Parathyroid adenoma (tissue), 2 donors: ENCODE measurements at regions not wholly inside any gene's neighbourhood (a gene's known extent, or its start where the extent isn't known, plus 50 kb on each side); places are given as distances from the start of the nearest gene placed in this dataset.
A peak's percentile ranks its signal among the peaks of the same experiment; 100 is the strongest.

ENCODE experiments used
- H2AFZ ChIP-seq: fragments of 300-600 bp; sonication (generic); one replicate; pipeline ENCODE4 v1.7.0; 2017; ENCODE audit warnings: antibody characterized with exemption, mild to moderate bottlenecking
- H3K27ac ChIP-seq: fragments of 300-600 bp; sonication (generic); one replicate; pipeline ENCODE4 v1.7.0; 2017
- H3K27me3 ChIP-seq: fragments of 300-600 bp; sonication (generic); one replicate; pipeline ENCODE4 v1.7.0; 2017; ENCODE audit warnings: low read length; ENCODE audit not compliant: control insufficient read depth, insufficient read depth
- H3K36me3 ChIP-seq: fragments of 300-600 bp; sonication (generic); one replicate; pipeline ENCODE4 v1.7.0; 2017; ENCODE audit warnings: low read length; ENCODE audit not compliant: control insufficient read depth, insufficient read depth
- H3K4me1 ChIP-seq: fragments of 300-600 bp; sonication (generic); one replicate; pipeline ENCODE4 v1.7.0; 2017; ENCODE audit warnings: control low read depth
- H3K4me2 ChIP-seq: fragments of 300-600 bp; sonication (generic); one replicate; pipeline ENCODE4 v1.7.0; 2017; ENCODE audit warnings: low read length
- H3K4me3 ChIP-seq: fragments of 300-600 bp; sonication (generic); one replicate; pipeline ENCODE4 v1.7.0; 2017; ENCODE audit warnings: low read depth, low read length
- H3K79me2 ChIP-seq: fragments of 300-600 bp; sonication (generic); one replicate; pipeline ENCODE4 v1.7.0; 2017; ENCODE audit warnings: control low read depth
- H3K9ac ChIP-seq: fragments of 300-600 bp; sonication (generic); one replicate; pipeline ENCODE4 v1.7.0; 2017; ENCODE audit warnings: mild to moderate bottlenecking
- H3K9me3 ChIP-seq: fragments of 300-600 bp; sonication (generic); one replicate; pipeline ENCODE4 v1.7.0; 2017; ENCODE audit warnings: low read length; ENCODE audit not compliant: control insufficient read depth
- CTCF ChIP-seq: fragments of 300-600 bp; sonication (generic); IDR thresholded peaks from one replicate; pipeline ENCODE4 v1.7.0; 2017; ENCODE audit warnings: antibody characterized with exemption, mild to moderate bottlenecking
- donor health status: primary hyperparathyroidism.

GRCh38 chr12:39144613-39145061 lies 239.2 kb upstream of the CPNE8 start:
- Histone ChIP-seq H2AFZ (no peak overlapping the region), H3K27me3 (no peaks in the 10 kb centered on the region), H3K4me1 (no peaks in the 10 kb centered on the region), H3K9ac (no peak overlapping the region), H3K36me3 (no peaks in the 10 kb centered on the region), H3K79me2 (no peaks in the 10 kb centered on the region), H3K4me3 (no peak overlapping the region), H3K4me2 (peak overlapping the region; percentile 72), H3K27ac (no peak overlapping the region), H3K9me3 (no peaks in the 10 kb centered on the region)
- TF ChIP-seq CTCF: no peak

- Histone ChIP-seq H3K36me3 (no peaks in the 10 kb centered on the region), H3K27ac (no peak overlapping the region), H3K4me1 (no peaks in the 10 kb centered on the region), H3K4me3 (no peak overlapping the region), H3K79me2 (no peaks in the 10 kb centered on the region), H3K9ac (no peak overlapping the region), H3K9me3 (no peaks in the 10 kb centered on the region), H2AFZ (no peak overlapping the region), H3K27me3 (no peaks in the 10 kb centered on the region), H3K4me2 (no peak overlapping the region)
- no peak for TF ChIP-seq CTCF
Measured at GRCh38 chr12:39138268-39138667, 232.9 kb upstream of the CPNE8 start.

- TF ChIP-seq CTCF: no peak
- Histone ChIP-seq H3K27ac (no peak overlapping the region), H3K4me3 (no peak overlapping the region), H3K27me3 (no peaks in the 10 kb centered on the region), H3K9me3 (no peaks in the 10 kb centered on the region), H3K79me2 (no peaks in the 10 kb centered on the region), H3K4me2 (no peak overlapping the region), H3K36me3 (no peaks in the 10 kb centered on the region), H3K9ac (no peak overlapping the region), H2AFZ (no peak overlapping the region), H3K4me1 (no peaks in the 10 kb centered on the region)
Measured at GRCh38 chr12:39127401-39127800, 222.0 kb upstream of the CPNE8 start.

GRCh38 chr12:39125566-39125965 lies 220.2 kb upstream of the CPNE8 start:
- no peaks in the 10 kb centered on the region for H3K36me3 ChIP-seq
- H3K4me1 ChIP-seq: no peaks in the 10 kb centered on the region
- no peaks in the 10 kb centered on the region for H3K27me3 ChIP-seq
- H3K79me2 ChIP-seq: no peaks in the 10 kb centered on the region
- H3K9ac ChIP-seq: no peak overlapping the region
- no peak overlapping the region for H3K4me3 ChIP-seq
- TF ChIP-seq CTCF: no peak
- H3K27ac ChIP-seq: no peak overlapping the region
- no peak overlapping the region for H2AFZ ChIP-seq
- H3K4me2 ChIP-seq: no peak overlapping the region
- no peaks in the 10 kb centered on the region for H3K9me3 ChIP-seq

GRCh38 chr12:39124768-39125167 lies 219.4 kb upstream of the CPNE8 start:
- Histone ChIP-seq H3K9ac (no peak overlapping the region), H3K79me2 (no peaks in the 10 kb centered on the region), H3K4me1 (no peaks in the 10 kb centered on the region), H2AFZ (no peak overlapping the region), H3K27ac (no peak overlapping the region), H3K36me3 (no peaks in the 10 kb centered on the region), H3K27me3 (no peaks in the 10 kb centered on the region), H3K4me3 (no peak overlapping the region), H3K9me3 (no peaks in the 10 kb centered on the region), H3K4me2 (no peak overlapping the region)
- no peak for TF ChIP-seq CTCF
